ENCODE measurements at regions not wholly inside any gene's neighbourhood (a gene's known extent, or its start where the extent isn't known, plus 50 kb on each side); places are given as distances from the start of the nearest gene placed in this dataset.

DNA sequence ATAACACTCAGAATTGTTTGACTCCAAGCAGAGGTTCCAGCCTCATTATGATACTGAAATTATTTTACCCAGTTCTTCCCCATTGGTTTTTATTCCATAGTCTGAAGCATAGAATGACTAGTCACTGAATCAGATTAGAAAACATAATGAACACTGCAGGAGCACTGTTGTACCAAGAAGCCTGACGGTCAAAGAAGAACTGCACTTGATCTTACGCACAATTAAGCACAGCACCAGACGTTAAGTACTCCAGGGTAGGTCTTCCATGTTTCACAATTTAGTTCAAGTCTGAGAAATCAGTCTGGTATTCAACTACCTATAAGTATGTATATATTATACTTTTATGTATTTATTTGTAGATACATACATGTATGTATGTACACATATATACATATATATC lies 973.5 kb upstream of the SPRY2 start:
- TF ChIP-seq CTCF (IDR thresholded peaks at IDR 0.05), result no peak
- no peak for TF ChIP-seq EZH2 (IDR thresholded peaks at IDR 0.05; ENCODE audit: borderline replicate concordance, insufficient read depth, low read depth, low read length, poor library complexity, severe bottlenecking)
